ENCODE measurements at regions not wholly inside any gene's neighbourhood (a gene's known extent, or its start where the extent isn't known, plus 50 kb on each side); places are given as distances from the start of the nearest gene placed in this dataset.
A peak's percentile ranks its signal among the peaks of the same experiment; 100 is the strongest.
"Not testable (repeated sequence)": the region's sequence is repeated elsewhere in the genome, so short reads cannot be mapped to it uniquely, and the experiment has no call there.

DNA sequence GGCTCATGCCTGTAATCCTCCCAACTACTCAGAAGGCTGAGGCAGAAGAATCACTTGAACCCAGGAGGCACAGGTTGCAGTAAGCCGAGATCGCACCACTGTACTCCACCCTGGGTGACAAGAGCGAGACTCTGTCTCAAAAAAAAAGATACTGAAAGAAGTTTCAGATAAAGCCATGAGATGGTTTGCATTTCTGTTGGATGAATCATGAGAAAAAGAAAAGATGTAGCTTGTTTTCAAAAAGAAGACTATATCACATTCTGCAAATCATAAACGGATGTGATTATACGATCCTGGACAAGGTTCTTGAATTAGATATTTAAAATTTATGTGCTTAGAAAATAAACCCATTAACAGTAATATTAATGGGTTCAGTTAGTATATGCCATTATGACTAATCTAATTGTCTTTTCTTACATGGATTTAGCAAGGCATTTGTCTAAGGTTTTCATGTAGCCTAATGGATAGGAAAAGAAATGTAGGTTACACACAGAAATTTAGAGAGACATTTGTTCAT is 345.9 kb downstream of the SLC7A11 start:
- TF ChIP-seq, protein P1, sequence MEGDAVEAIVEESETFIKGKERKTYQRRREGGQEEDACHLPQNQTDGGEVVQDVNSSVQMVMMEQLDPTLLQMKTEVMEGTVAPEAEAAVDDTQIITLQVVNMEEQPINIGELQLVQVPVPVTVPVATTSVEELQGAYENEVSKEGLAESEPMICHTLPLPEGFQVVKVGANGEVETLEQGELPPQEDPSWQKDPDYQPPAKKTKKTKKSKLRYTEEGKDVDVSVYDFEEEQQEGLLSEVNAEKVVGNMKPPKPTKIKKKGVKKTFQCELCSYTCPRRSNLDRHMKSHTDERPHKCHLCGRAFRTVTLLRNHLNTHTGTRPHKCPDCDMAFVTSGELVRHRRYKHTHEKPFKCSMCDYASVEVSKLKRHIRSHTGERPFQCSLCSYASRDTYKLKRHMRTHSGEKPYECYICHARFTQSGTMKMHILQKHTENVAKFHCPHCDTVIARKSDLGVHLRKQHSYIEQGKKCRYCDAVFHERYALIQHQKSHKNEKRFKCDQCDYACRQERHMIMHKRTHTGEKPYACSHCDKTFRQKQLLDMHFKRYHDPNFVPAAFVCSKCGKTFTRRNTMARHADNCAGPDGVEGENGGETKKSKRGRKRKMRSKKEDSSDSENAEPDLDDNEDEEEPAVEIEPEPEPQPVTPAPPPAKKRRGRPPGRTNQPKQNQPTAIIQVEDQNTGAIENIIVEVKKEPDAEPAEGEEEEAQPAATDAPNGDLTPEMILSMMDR (conservative IDR thresholded peaks at IDR 0.05) = no peak
- no peak for TF ChIP-seq ZFX (IDR thresholded peaks at IDR 0.05)

DNA sequence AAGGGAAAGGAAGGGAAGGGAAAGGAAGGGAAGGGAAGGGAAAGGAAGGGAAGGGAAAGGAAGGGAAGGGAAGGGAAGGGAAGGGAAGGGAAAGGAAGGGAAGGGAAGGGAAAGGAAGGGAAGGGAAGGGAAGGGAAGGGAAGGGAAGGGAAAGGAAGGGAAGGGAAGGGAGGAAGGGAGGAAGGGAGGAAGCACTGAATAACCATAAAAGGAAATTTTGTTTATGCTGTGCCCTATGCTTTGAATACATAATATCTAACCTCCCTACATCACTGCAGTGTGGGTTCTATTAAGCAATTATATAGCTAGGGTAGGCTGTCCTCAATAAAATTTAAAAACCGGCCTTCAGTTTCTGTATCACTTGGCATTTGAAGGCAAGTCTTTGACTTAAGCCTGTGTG is 346.6 kb downstream of the SLC7A11 start:
- H3K27ac ChIP-seq = not testable (repeated sequence)

More for the DNA sequence above, 345.9 kb downstream of the SLC7A11 start:
- H3K27ac ChIP-seq = no peak overlapping the region

DNA sequence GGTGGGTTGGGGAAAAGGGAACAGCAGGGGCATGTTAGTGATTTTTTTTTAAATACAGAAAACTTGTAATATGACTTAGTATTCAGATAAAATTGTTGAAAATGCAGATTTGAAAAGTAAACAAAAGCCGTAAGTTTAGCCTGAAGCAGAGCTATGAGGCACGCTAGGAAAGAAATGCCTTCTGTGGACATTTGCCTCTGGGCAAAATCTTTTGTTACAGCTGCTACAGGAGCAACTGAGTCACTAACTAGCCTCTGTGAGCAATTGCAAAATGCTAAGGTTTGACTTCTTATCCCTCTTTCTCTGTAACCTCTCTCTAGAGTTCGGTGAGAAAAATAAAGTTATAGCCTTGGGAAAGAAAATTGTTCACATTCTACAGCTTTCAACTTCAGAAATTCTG is 350.0 kb downstream of the SLC7A11 start:
- no peak overlapping the region for H3K27ac ChIP-seq
- TF ChIP-seq, protein P1 (conservative IDR thresholded peaks at IDR 0.05) = no peak
- TF ChIP-seq ZFX (IDR thresholded peaks at IDR 0.05) = no peak

DNA sequence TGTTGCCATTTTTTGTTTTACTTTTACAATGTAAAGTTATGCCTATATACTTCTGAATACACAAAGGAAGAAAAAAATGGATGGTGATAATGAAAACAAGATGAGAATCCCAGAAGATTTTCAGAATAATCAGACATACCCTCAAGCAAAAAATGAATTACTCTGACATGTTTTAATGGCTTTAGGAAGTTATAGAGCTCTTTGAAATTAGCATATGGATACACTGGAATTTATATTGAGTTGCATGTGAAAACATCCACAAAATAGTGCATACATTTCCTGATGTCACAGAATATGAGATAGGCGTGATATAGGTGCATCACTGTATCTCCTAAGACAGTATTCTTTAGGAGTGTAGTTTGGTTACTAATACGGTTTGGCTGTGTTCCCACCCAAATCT is 351.3 kb downstream of the SLC7A11 start:
- TF ChIP-seq, protein P1 (conservative IDR thresholded peaks at IDR 0.05) = no peak
- no peak for TF ChIP-seq ZFX (IDR thresholded peaks at IDR 0.05)
- no peak overlapping the region for H3K27ac ChIP-seq

DNA sequence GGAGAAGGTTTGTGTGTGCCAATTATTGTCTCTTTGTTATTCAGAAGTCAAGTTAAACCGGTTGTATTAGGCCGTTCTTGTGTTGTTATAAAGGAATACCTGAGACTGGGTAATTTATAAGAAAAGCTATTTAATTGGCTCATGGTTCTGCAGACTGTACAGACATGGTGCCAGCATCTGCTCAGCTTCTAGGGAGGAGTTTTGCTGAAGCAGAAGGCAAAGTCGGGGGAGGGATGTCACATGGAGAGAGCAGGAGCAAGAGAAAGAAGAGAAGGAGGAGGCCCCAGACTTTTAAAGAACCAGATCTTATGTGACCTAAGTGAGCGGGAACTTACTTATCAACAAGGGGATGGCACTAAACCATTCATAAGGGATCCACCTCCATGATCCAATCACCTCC is 349.3 kb upstream of the PCDH18 start:
- TF ChIP-seq ZFX (IDR thresholded peaks at IDR 0.05) = no peak
- TF ChIP-seq, protein P1 (conservative IDR thresholded peaks at IDR 0.05) = no peak
- H3K27ac ChIP-seq = no peak overlapping the region; the same call in 1 of the 2 replicates

DNA sequence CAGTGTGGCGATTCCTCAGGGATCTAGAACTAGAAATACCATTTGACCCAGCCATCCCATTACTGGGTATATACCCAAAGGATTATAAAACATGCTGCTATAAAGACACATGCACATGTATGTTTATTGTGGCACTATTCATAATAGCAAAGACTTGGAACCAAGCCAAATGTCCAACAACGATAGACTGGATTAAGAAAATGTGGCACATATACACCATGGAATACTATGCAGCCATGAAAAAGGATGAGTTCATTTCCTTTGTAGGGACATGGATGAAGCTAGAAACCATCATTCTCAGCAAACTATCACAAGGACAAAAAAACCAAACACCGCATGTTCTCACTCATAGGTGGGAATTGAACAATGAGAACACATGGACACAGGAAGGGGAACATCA is 335.8 kb upstream of the PCDH18 start:
- not testable (repeated sequence) for H3K27ac ChIP-seq

DNA sequence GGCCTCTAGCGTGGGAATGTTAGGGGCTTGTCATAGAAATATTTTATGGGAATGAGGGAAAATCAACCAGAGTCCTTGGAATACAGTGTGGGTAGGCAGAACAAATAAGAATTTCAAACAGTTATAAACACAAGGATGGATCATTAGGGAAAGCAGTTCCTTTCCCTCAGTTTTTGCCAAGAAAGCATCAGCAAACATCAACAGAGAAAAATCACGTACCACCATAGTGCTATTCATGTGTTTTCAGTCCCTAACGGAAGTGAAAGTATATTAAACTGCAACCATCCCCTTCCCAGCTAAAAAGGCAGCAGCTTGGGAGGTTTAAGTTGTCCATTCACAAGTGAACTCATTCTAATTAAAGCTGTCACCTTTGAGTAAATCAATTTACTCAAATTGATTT is 334.4 kb upstream of the PCDH18 start:
- TF ChIP-seq, protein P1 (conservative IDR thresholded peaks at IDR 0.05) = no peak
- no peak for TF ChIP-seq ZFX (IDR thresholded peaks at IDR 0.05)
- no peak overlapping the region for H3K27ac ChIP-seq

DNA sequence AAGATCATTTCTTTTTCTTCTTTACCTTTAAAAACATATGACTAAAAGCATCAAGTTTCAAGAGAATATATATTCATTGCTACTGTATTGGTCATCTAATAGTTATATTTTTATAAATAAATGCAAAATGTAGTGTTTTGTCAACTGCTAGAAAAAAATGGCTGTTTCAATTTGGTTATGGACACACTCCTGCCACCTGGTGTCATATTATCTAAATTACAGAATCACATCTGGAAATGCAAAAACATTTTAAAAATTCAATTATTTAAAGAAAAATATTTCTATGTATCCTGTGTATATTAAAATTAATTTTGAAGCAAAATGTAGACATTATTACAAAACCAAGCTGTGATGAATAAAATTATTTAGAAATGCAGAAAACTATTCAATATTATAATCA is 329.4 kb upstream of the PCDH18 start:
- TF ChIP-seq, protein P1 (conservative IDR thresholded peaks at IDR 0.05) = peak; percentile 57
- no peak for TF ChIP-seq ZFX (IDR thresholded peaks at IDR 0.05)
- H3K27ac ChIP-seq = no peak overlapping the region
